ENCODE measurements at regions not wholly inside any gene's neighbourhood (a gene's known extent, or its start where the extent isn't known, plus 50 kb on each side); places are given as distances from the start of the nearest gene placed in this dataset.

DNA sequence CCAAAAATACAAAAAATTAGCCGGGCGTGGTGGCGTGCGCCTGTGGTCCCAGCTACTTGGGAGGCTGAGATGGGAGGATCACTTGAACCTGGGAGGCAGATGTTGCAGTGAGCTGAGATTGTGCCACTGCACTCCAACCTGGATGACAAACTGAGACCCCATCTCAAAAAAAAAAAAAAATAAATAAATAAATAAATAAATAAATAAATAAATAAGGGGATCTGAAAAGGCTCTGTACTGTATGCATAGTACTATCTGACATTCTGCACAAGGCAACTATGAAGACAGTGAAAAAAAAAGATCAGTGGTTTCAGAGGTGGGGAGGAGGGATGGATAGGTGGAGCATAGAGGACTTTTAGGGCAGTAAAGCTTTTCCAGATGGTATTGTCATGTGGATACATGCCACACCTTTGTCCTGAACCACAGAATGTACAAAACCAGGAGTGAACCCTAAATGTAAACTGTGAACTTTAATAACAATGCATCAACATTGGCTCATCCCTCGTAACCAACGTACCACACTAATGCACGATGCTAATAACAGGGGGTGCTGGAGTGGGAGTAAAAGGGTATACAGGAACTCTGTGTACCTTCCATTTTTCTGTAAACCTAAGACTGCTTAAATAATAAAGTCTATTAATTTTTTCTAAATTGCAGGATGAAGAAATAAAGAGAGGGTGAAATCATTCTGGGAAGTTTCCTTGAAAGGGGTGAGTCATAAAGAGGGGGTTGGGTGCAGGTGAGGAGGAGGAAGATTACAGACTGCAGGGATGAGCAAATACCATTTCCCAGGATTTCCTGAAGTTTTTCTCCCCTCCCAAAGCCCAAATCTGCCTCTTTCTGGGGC is 155.8 kb upstream of the SDK2 start:
- TF ChIP-seq, protein P1, sequence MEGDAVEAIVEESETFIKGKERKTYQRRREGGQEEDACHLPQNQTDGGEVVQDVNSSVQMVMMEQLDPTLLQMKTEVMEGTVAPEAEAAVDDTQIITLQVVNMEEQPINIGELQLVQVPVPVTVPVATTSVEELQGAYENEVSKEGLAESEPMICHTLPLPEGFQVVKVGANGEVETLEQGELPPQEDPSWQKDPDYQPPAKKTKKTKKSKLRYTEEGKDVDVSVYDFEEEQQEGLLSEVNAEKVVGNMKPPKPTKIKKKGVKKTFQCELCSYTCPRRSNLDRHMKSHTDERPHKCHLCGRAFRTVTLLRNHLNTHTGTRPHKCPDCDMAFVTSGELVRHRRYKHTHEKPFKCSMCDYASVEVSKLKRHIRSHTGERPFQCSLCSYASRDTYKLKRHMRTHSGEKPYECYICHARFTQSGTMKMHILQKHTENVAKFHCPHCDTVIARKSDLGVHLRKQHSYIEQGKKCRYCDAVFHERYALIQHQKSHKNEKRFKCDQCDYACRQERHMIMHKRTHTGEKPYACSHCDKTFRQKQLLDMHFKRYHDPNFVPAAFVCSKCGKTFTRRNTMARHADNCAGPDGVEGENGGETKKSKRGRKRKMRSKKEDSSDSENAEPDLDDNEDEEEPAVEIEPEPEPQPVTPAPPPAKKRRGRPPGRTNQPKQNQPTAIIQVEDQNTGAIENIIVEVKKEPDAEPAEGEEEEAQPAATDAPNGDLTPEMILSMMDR (IDR thresholded peaks at IDR 0.05), result no peak
- TF ChIP-seq POLR2A (IDR thresholded peaks at IDR 0.05), result no peak

Measured in tibial nerve (tissue), 3 donors.